Left renal pelvis (tissue), 4 donors: ENCODE measurements at regions not wholly inside any gene's neighbourhood (a gene's known extent, or its start where the extent isn't known, plus 50 kb on each side); places are given as distances from the start of the nearest gene placed in this dataset.

Experiments used
- DNase-seq, 4 donors: peaks; one replicate each; pipeline ENCODE4 v3.0.0-alpha.2; 2013; ENCODE audit warnings: low read depth in 4 of 4, low spot score in 3 of 4

DNA sequence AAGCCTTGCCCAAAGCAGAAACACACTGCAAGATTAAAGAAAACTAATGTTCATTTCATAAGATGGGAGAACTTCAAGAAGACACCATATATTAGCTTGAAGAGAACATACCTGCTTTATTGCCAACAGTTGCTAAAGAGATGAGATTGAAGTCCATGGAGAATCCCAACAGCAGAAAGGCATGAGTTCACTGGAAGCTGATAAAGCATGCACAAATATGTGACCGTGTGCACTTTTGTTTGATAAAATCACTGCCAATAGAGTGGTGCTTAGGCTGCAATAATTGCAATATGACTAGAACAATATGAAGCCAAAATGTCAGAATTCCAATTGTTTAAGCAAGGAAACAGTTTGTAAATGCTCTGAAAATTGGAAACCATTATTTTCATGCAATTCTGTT, 125.9 kb upstream of the PPARGC1A start:
- DNase-seq, result no peak

DNA sequence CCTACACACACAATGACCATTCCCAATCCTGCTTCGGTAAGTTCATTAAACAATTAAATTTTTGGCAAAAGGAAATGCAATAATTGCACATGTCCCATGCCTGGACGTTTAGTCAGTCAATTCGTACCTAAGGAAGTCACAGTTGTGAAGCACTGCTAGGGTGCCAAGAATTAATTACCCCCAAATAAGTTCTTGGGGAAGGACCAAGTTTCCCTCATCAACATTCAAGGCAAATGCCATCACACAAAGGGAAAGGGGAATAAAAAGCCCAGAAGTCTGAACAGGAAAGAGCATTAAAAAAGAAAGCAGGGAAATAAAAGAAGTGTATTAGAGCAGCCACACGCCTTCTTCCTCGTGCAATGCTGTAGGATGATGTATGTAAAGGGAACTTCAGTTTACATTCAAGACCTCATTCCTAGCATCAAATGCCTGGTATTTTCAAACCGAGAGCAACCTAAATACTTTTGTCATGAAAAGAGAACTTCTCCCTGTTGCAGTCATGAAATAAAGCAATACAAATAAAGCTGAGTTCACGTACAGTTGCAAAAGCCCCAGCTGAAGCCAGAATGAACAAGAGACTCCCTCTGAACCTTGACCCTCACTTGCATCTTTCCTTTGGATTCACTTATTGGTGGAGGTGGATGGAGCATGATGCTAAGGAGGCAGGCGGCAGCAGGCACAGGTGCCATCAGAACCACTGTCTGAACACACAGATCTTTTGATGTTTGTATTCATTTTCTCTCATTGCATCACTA, 124.0 kb upstream of the PPARGC1A start:
- DNase-seq, result no peak

DNA sequence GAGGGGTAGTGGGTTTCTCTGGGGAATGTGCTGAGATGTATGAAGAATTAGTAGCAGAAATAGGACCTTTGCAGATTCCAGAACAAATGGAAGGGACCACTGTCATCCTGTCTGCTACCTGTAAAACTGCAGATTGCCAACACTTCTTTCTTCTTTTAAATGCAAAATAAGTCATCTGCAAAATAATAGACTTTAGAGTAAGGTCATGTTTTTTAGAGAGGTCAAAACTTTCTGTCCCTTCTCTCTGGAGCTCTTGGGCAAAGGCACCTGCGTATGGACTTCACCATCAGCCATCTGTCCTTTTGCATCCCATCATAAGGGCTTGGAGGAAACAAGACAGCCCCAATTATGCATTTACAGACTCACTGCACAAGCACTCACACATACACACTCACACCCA, 121.1 kb upstream of the PPARGC1A start:
- no peak for DNase-seq

DNA sequence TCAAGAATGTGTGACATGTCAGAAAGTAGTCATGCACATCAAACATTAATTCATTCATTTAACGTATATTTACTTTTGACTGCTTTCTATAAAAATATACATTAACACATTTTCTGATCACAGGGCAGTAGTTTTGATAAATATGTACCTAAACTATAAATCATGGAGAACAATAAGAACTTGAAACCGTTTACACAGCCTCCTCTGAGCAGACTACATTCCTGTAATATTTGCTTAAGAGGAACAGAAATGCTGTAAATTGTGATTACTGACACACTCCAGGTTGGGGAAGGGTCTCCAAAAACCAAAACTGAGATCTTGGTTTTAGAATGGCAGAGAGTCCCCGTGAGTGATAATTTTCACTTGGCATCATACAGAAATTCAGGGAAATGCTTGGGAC, 120.7 kb upstream of the PPARGC1A start:
- no peak for DNase-seq

DNA sequence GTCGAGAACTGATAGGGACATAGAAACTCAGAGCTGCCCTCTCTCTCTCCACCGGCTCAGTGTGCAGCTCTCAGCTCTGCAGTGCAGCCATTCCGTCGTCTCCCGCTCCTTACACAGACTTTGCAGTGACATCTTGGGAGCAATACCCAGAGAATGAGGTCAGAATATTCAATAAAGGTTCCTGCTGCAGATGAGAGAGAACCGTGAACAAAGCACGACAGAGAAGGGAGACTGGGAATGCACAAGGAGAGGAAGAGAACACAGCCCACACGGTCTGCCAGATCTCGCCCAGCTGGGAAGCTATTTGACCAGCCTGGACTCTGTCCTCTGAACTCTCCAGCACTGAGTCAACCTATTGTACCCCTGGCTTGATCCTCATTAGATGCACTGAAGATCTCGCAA, 118.0 kb upstream of the PPARGC1A start:
- DNase-seq, result no peak

DNA sequence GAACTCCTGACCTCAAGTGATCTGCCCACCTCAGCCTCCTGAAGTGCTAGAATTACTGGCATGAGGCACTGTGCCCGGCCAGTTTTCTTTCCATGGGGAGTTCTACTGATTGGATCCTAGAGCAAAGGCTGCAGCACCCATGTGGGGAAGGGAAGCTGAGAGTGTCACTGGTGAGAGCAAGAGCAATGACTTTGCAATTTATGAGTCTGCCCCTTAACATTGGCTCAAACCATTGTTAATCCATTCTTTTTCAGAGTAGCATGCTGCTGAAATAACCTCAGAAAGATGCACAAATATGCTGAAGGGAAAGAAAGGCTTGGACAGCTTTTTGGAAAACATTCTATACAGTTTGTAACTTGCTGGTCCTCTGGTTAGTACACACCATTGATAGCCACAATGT, 116.4 kb upstream of the PPARGC1A start:
- DNase-seq, result no peak

DNA sequence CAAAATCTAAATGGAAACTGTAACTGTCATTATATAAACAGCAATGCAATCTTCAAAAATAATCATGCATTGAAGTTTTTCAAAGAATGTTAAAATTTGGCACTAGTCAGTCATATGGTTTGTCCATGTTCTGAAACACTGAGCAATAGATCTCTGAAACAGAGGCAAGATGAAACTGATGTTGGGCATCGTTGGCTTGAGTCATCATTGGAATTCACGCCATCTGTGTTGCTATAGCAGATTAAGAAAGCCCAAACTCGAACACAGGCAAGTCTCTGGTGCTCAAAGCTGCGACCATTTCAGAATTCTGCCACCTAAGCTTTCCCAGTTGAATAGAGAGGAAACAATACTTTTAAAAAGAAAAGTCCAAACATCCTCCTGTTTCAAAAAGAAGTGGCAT, 114.1 kb upstream of the PPARGC1A start:
- DNase-seq, result no peak

DNA sequence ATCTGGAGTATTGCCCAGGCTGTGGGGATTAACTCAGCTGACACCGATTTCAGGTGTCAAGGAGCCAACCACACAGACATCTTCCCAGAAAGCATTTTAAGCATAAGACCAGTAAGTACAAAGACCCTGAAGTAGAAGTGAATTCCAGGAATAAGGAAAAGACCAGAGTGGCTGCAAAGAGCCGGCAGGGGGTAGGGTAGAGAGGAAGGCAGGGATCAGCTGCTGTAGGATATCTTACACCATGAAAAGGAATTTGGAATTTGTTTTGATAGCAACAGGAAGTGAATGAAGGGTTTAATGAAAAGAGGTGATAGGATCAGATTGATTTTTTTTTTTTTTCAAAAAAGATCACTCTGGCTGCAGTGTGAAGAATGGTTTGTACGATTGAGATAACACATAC, 113.6 kb upstream of the PPARGC1A start:
- no peak for DNase-seq

DNA sequence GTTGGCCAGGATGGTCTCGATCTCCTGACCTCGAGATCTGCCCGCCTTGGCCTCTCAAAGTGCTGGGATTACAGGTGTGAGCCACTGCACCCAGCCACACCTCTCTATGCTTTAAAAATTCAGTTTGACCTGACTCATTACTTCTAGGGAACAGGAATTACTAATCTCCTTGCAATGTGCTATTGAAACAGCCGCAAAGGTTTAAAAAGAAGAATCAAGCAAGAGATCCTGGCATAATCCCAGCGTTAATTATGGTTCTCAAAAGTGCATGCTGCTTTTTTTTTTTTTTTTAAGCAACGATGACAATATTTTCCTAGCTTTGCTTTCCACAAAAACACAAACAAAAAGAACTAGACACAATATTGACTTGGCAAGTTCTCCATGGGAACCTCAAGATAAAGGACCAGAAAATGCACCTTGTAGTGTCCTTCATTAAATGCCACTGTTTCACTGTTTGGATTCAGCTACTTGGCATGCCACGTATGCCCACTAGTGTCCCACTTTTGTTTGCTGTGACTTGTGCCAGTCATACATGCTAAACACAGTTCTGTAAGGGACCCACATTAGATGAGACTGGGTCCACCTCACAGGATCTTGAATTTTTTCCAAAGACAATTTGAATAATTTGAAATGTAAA, 112.6 kb upstream of the PPARGC1A start:
- DNase-seq, result no peak

DNA sequence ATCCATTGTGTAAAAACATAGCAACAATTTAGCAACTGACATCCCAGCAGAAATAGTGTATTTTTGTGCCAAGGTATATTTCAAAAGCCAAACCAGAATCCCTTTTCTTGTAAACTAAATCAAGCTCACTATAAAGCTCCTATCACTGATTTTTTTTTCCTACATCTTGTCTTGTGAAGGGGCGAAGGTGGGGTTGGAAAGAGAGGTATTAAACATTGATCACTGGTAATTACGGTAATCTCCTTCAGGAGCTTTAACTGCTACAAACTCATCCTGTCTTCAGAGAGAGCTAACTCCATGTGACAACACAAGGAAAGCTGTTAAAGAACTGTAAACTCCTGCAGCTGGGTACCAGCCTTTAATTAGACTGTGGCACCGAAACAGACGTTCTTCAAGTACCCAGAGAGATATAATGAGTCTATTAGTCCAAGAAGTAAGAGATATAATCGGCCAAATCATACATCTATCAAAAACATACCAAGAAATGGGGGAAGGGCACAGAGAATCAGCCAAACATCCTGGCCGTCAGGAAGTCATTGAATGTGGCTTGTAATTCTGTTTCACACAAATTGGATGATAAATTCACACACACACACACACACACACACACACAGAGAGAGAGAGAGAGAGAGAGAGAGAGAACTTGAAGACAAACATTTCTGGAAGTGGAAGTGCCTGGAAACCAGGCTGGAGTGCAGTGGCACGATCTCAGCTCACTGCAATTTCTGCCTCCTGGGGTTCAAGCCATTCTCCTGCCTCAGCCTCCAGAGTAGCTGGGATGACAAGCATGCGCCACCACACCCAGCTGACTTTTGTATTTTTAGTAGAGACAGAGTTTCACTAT, 111.9 kb upstream of the PPARGC1A start:
- no peak for DNase-seq

DNA sequence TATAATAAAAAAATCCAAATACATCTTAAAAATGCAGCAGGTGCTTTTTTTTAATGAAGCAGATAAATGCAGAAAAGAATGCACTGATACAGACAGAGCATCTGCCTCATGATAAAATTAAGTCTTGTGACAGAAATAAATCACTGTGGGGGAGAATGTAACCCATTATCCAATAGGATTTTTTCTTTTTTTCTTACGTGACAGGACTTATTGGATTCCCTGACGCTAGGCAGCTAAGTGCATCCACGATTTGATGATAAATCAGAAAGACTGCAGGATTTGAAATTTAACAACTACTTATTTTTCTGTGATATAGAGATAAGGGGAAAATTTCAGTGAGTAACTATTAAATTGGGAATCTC, 110.6 kb upstream of the PPARGC1A start:
- no peak for DNase-seq

DNA sequence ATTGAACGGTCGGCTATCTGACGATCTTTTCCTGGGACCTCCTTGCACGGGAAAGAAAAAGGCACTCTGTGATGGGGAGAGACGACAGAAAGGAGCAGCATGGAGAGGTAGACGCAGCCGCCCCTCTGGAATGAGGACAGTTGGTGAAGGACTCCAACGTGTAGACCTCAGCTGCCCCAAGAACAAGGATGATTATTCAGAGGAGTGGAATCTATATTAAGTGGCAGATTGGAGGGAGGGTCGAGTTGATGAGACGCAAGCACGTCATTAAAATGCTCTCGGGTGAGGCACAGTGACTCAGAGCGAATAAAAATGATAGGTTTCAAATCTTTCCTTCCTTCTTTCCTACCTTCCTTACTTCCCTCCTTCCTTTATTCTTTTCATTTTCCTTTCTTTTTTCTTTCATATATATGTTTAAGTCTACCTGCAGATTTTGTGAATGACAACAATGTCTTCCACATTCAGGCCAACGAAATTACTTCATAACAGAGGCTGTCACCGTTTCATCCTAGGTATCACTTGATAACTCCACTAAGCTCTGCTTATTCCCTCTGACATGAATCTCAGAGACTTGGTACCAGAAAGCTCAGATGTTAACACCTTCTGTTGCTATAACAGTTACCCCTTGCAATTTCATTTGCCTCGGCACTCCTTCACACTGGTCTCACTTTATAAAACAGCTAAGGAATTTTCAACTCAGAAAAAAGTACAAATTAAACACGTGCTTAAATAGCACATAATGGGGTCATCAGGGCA, 110.0 kb upstream of the PPARGC1A start:
- DNase-seq, result no peak

DNA sequence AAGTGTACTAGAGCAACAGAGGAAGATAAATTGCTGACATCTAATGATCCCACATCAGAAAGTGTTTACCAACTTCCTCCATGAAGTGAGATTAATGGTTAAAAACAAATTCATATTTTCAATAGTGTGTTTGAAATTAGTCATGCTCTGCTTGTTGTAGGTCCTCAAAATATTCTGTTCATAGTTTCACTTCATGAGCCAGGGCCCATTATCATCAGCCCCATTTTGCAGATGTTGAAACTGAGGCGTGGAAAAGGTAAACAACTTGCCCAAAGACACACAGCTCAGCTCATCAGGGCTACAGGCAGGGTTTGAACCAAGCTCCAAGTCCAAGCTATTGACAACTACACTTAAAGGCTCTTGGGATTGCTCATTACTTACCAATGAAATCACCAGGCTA, 103.5 kb upstream of the PPARGC1A start:
- DNase-seq, result no peak

DNA sequence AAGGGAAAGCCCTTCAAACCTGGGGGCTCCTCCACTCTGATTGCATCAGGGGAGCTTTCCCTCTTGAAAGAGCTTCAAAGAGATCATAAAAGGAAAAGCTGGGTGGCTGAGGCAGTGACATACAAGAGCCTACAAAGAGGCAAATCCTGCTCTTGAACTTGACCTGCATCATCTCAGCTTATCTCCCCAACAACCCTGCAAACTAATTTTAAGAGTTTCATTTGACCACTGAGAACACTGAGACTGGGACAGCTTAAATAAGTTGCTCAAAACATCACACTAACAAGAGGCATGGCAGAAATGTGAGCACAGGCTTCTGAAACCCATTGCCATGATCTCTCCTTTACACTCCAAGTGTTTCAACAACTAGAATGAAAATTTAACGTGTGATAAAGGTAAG, 101.6 kb upstream of the PPARGC1A start:
- no peak for DNase-seq

DNA sequence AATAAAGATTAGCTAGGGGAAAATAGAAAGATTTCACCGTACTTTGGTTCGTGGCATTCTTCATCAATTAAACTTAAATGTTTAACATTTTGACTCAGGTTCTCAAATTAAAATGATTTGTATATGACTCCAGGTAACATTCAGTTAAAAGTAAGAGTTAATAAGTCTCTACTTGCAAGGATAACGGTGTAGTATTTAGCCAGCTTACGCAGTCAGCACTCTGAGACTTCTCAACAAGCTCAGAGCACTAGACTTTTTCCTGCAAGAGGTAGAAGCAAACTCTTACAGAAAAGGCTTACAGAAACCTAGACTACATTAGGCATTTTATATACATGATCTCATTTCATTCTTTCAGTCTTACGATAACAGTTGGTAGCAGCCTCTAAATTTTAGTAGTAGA, 96.4 kb upstream of the PPARGC1A start:
- DNase-seq, result no peak

DNA sequence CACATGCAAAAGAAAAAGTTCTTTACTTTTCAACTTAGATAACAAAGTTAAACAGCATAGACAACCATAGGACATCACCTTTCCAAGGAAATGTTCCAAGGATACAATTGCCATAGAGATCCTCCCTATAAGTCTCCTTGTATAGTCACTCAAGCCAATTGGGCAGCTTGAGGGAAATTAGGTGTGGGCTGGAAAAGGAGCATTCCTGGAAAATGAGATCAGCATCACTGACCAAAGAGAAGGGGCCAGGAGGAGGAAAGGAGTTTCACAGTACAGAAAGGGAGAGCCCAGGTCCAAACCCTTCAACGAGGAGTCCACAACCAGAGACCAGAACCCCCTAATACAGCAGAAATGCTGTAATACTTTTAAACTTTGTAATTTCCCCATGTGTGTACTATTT, 91.5 kb upstream of the PPARGC1A start:
- no peak for DNase-seq

DNA sequence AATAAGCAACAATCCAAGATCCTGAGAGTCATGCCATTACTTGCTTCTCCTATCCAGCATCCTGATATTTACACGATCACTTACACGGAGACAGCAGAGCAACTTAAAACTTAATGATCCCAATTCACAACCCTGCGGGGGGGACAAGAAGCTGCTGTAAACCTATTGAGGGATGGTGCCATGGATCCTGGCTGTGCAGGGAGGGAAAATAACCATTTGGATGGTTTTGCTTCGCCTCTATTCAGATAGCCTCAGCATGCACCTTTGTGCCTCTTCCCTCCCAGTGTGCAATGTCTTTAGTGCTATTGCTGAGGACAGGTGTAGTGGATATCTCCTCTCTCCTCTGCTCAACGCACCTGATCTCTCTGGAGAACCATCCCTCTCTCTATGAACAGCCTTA, 89.7 kb upstream of the PPARGC1A start:
- no peak for DNase-seq

DNA sequence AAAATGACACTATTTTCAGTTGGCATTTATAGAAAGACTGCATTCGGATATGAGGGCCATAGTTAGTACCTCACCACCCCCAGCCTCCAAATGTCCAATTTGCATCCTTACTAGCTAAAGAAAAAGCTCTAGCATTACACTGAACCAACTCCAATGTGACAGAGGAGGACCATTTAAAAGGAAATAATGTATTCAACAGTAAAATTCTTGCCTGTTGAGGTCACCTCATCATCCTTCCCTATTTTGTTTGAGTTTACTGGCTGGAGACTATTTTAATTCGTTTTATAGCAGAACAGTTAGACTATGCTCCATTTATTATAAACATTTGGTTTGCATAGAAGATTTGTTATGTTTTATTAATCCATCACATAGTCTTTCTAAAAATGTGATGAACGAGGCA, 88.2 kb upstream of the PPARGC1A start:
- DNase-seq, result no peak

DNA sequence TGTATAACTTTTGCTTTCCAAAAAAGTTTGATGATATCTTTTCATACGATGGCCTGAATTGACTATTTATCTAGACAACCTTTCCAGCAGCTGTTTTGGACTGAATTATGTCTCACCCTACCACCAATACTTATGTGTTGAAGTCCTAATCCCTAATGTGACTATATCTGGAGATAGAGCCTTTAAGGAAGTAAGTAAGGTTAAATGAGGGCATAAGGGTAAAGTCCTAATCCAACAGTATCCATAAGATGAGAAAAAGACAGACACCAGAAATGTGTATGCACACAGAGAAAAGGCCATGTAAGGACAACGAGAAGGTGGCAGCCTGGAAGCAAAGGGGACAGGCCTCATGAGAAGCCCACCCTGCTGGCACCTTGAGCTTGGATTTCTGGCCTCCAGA, 86.6 kb upstream of the PPARGC1A start:
- no peak for DNase-seq

DNA sequence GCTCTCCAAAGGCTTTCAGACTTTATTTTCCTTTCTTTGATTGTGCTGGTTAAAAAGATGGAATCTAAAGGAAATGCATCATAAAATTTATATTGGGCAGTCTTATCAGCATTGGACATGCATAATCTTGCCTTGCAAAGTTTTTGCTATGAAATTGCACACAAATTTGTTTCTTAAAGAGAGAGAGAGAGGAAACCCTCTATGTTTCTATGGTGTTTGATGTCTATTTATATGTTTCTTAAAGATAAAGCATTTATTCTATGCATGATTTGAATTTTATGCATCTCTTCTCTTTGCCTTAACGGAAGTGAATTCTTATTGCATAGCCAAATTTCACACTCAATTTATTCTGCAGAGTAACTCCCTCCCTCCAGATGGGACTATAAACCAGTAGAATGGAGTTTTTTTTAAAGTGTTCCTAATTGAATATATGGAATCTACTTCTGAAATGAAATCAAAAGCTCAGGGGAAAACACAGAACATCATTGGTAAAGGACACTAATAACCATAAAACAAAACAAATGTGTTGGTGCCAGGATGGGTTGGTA, 83.5 kb upstream of the PPARGC1A start:
- no peak for DNase-seq

DNA sequence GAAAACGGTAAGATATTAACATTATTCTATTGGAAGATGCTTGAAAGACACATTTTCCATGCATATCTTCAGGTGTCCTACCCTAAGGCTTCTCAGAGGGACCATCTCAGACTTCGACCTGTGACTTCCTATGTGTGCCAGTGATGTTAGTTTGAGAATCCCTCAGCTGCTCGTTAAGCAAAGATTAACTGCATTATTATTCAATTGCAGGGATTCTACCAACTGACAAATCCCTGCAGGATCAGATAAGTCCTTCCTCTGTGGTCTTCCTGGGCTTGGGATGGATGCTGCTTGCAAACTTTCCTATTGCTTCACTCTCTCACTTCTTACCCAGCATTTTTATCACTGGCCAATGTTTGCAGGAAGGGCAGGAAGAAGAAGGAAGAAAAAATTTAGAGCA, 83.0 kb upstream of the PPARGC1A start:
- DNase-seq, result no peak
